ENCODE measurements at regions not wholly inside any gene's neighbourhood (a gene's known extent, or its start where the extent isn't known, plus 50 kb on each side); places are given as distances from the start of the nearest gene placed in this dataset.

- H3K9me3 Mint-ChIP-seq: peaks cover 14 to 24% (median 23%) of the 10 kb centered on the region in 3 donors
- CTCF ChIA-PET: no interaction called here
- no peak overlapping the region for H3K4me3 ChIP-seq (ENCODE audit: control insufficient read depth in 1 of 2, extremely low read depth in 1 of 2, low read length in 1 of 2)
- DNase-seq (no peak), ATAC-seq (replicated peaks in 1 of 4) (no peak)
- H3K4me1 ChIP-seq (ENCODE audit: control insufficient read depth in 1 of 2, extremely low read depth in 1 of 2, insufficient read depth in 2 of 2, low read length in 2 of 2): no peaks in the 10 kb centered on the region
- no peak overlapping the region for H3K4me3 Mint-ChIP-seq
- H3K36me3 ChIP-seq (ENCODE audit: control insufficient read depth in 2 of 2, extremely low read depth in 1 of 2, insufficient read depth in 1 of 2, low read length in 1 of 2): no peaks in the 10 kb centered on the region
- peaks cover 0 to under 1% of the 10 kb centered on the region in 2 donors for H3K27me3 Mint-ChIP-seq
- H3K27ac Mint-ChIP-seq: no peak overlapping the region
- no peaks in the 10 kb centered on the region for H3K9me3 ChIP-seq
- WGBS (ENCODE audit: insufficient coverage): 40% methylated on average over 1 of the region's 1 CpG
- POLR2A ChIA-PET: no interaction called here
- H3K27me3 ChIP-seq (replicated peaks in 1 of 2; ENCODE audit: control insufficient read depth in 2 of 2, extremely low read depth in 1 of 2, insufficient read depth in 2 of 2, low read length in 1 of 2): no peaks in the 10 kb centered on the region
- H3K27ac ChIP-seq (ENCODE audit: low read length): no peak overlapping the region
- no peaks in the 10 kb centered on the region for H3K4me1 Mint-ChIP-seq
- H3K36me3 Mint-ChIP-seq: no peaks in the 10 kb centered on the region
Observed at GRCh38 chr7:67817481-67817880, 820.8 kb downstream of the TYW1 start.

GRCh38 chr7:67821116-67821515 lies 824.5 kb downstream of the TYW1 start:
- Mint-ChIP-seq H3K36me3 (no peaks in the 10 kb centered on the region), H3K4me1 (no peaks in the 10 kb centered on the region), H3K27ac (no peak overlapping the region), H3K9me3 (peaks cover 13 to 24% (median 23%) of the 10 kb centered on the region in 3 donors), H3K4me3 (no peak overlapping the region), H3K27me3 (no peaks in the 10 kb centered on the region)
- peaks cover 0 to 2% of the 10 kb centered on the region in 2 experiments for H3K27me3 ChIP-seq (replicated peaks in 1 of 2; ENCODE audit: control insufficient read depth in 2 of 2, extremely low read depth in 1 of 2, insufficient read depth in 2 of 2, low read length in 1 of 2)
- no peaks in the 10 kb centered on the region for H3K36me3 ChIP-seq (ENCODE audit: control insufficient read depth in 2 of 2, extremely low read depth in 1 of 2, insufficient read depth in 1 of 2, low read length in 1 of 2)
- ChIA-PET CTCF (no interaction called here), POLR2A (no interaction called here)
- H3K9me3 ChIP-seq: no peaks in the 10 kb centered on the region
- no peak overlapping the region for H3K4me3 ChIP-seq (ENCODE audit: control insufficient read depth in 1 of 2, extremely low read depth in 1 of 2, low read length in 1 of 2)
- no peak for ATAC-seq (replicated peaks in 1 of 4)
- DNase-seq: no peak
- no CpG with 5 or more reads among the region's 7 CpGs for WGBS (ENCODE audit: insufficient coverage)
- H3K4me1 ChIP-seq (ENCODE audit: control insufficient read depth in 1 of 2, extremely low read depth in 1 of 2, insufficient read depth in 2 of 2, low read length in 2 of 2): no peaks in the 10 kb centered on the region
- no peak overlapping the region for H3K27ac ChIP-seq (ENCODE audit: low read length)

GRCh38 chr7:67823345-67823744 lies 826.7 kb downstream of the TYW1 start:
- H3K4me1 Mint-ChIP-seq: no peaks in the 10 kb centered on the region
- ATAC-seq (replicated peaks in 1 of 4) (no peak), DNase-seq (no peak)
- H3K4me3 Mint-ChIP-seq: no peak overlapping the region
- CTCF ChIA-PET: no interaction called here
- H3K4me3 ChIP-seq (ENCODE audit: control insufficient read depth in 1 of 2, extremely low read depth in 1 of 2, low read length in 1 of 2): no peak overlapping the region
- H3K36me3 ChIP-seq (ENCODE audit: control insufficient read depth in 2 of 2, extremely low read depth in 1 of 2, insufficient read depth in 1 of 2, low read length in 1 of 2): no peaks in the 10 kb centered on the region
- H3K27ac ChIP-seq (ENCODE audit: low read length): no peak overlapping the region
- H3K27me3 ChIP-seq (replicated peaks in 1 of 2; ENCODE audit: control insufficient read depth in 2 of 2, extremely low read depth in 1 of 2, insufficient read depth in 2 of 2, low read length in 1 of 2): peaks cover 0 to 2% of the 10 kb centered on the region in 2 experiments
- H3K9me3 ChIP-seq: peaks cover 1% of the 10 kb centered on the region
- H3K36me3 Mint-ChIP-seq: no peaks in the 10 kb centered on the region
- H3K27me3 Mint-ChIP-seq: no peaks in the 10 kb centered on the region
- no peak overlapping the region for H3K27ac Mint-ChIP-seq
- H3K9me3 Mint-ChIP-seq: peaks cover 10 to 22% (median 18%) of the 10 kb centered on the region in 3 donors
- WGBS (ENCODE audit: insufficient coverage): 76% methylated on average over 2 of the region's 4 CpGs
- no peaks in the 10 kb centered on the region for H3K4me1 ChIP-seq (ENCODE audit: control insufficient read depth in 1 of 2, extremely low read depth in 1 of 2, insufficient read depth in 2 of 2, low read length in 2 of 2)
- POLR2A ChIA-PET: interaction anchor here in 1 of 2 donors (0.6 kb wide), 1 partner anchor 9 kb away, joined by 3 read pairs; no protein-coding TSS in a partner anchor

- DNase-seq (no peak), ATAC-seq (replicated peaks in 1 of 4) (no peak)
- ChIA-PET CTCF (no interaction called here), POLR2A (no interaction called here)
- H3K9me3 ChIP-seq: peaks cover 3% of the 10 kb centered on the region
- H3K4me3 Mint-ChIP-seq: no peak overlapping the region
- H3K27ac ChIP-seq (ENCODE audit: low read length): no peak overlapping the region
- no peaks in the 10 kb centered on the region for H3K4me1 ChIP-seq (ENCODE audit: control insufficient read depth in 1 of 2, extremely low read depth in 1 of 2, insufficient read depth in 2 of 2, low read length in 2 of 2)
- no peaks in the 10 kb centered on the region for H3K27me3 Mint-ChIP-seq
- peaks cover 0 to 2% of the 10 kb centered on the region in 2 experiments for H3K27me3 ChIP-seq (replicated peaks in 1 of 2; ENCODE audit: control insufficient read depth in 2 of 2, extremely low read depth in 1 of 2, insufficient read depth in 2 of 2, low read length in 1 of 2)
- no peaks in the 10 kb centered on the region for H3K4me1 Mint-ChIP-seq
- no peak overlapping the region for H3K4me3 ChIP-seq (ENCODE audit: control insufficient read depth in 1 of 2, extremely low read depth in 1 of 2, low read length in 1 of 2)
- H3K36me3 ChIP-seq (ENCODE audit: control insufficient read depth in 2 of 2, extremely low read depth in 1 of 2, insufficient read depth in 1 of 2, low read length in 1 of 2): no peaks in the 10 kb centered on the region
- peaks cover 9 to 15% (median 10%) of the 10 kb centered on the region in 3 donors for H3K9me3 Mint-ChIP-seq
- H3K27ac Mint-ChIP-seq: no peak overlapping the region
- WGBS (ENCODE audit: insufficient coverage): no CpG with 5 or more reads among the region's 1 CpG
- no peaks in the 10 kb centered on the region for H3K36me3 Mint-ChIP-seq
Observed at GRCh38 chr7:67825356-67825755, 828.7 kb downstream of the TYW1 start.

GRCh38 chr7:67841896-67842295 lies 845.3 kb downstream of the TYW1 start:
- Histone ChIP-seq H3K27ac (ENCODE audit: low read length) (no peak overlapping the region), H3K4me3 (ENCODE audit: control insufficient read depth in 1 of 2, extremely low read depth in 1 of 2, low read length in 1 of 2) (no peak overlapping the region), H3K36me3 (ENCODE audit: control insufficient read depth in 2 of 2, extremely low read depth in 1 of 2, insufficient read depth in 1 of 2, low read length in 1 of 2) (no peaks in the 10 kb centered on the region), H3K4me1 (ENCODE audit: control insufficient read depth in 1 of 2, extremely low read depth in 1 of 2, insufficient read depth in 2 of 2, low read length in 2 of 2) (no peaks in the 10 kb centered on the region), H3K27me3 (replicated peaks in 1 of 2; ENCODE audit: control insufficient read depth in 2 of 2, extremely low read depth in 1 of 2, insufficient read depth in 2 of 2, low read length in 1 of 2) (no peaks in the 10 kb centered on the region), H3K9me3 (no peaks in the 10 kb centered on the region)
- WGBS (ENCODE audit: insufficient coverage): no CpG with 5 or more reads among the region's 4 CpGs
- Mint-ChIP-seq H3K27me3 (no peaks in the 10 kb centered on the region), H3K36me3 (no peaks in the 10 kb centered on the region), H3K4me1 (no peaks in the 10 kb centered on the region), H3K27ac (no peak overlapping the region), H3K9me3 (peaks cover 3 to 7% (median 7%) of the 10 kb centered on the region in 3 donors), H3K4me3 (no peak overlapping the region)
- ATAC-seq (replicated peaks in 1 of 4) (no peak), DNase-seq (no peak)
- POLR2A ChIA-PET: no interaction called here
- CTCF ChIA-PET: no interaction called here

GRCh38 chr7:67842571-67842970 lies 845.9 kb downstream of the TYW1 start:
- ChIA-PET CTCF (no interaction called here), POLR2A (no interaction called here)
- Histone ChIP-seq H3K27me3 (replicated peaks in 1 of 2; ENCODE audit: control insufficient read depth in 2 of 2, extremely low read depth in 1 of 2, insufficient read depth in 2 of 2, low read length in 1 of 2) (no peaks in the 10 kb centered on the region), H3K36me3 (ENCODE audit: control insufficient read depth in 2 of 2, extremely low read depth in 1 of 2, insufficient read depth in 1 of 2, low read length in 1 of 2) (no peaks in the 10 kb centered on the region), H3K27ac (ENCODE audit: low read length) (no peak overlapping the region), H3K4me1 (ENCODE audit: control insufficient read depth in 1 of 2, extremely low read depth in 1 of 2, insufficient read depth in 2 of 2, low read length in 2 of 2) (no peaks in the 10 kb centered on the region), H3K4me3 (ENCODE audit: control insufficient read depth in 1 of 2, extremely low read depth in 1 of 2, low read length in 1 of 2) (no peak overlapping the region), H3K9me3 (no peaks in the 10 kb centered on the region)
- DNase-seq (no peak), ATAC-seq (replicated peaks in 1 of 4) (no peak)
- no peaks in the 10 kb centered on the region for H3K27me3 Mint-ChIP-seq
- WGBS (ENCODE audit: insufficient coverage): 83% methylated on average over 2 of the region's 4 CpGs
- peaks cover 3 to 7% (median 7%) of the 10 kb centered on the region in 3 donors for H3K9me3 Mint-ChIP-seq
- no peaks in the 10 kb centered on the region for H3K36me3 Mint-ChIP-seq
- H3K4me3 Mint-ChIP-seq: no peak overlapping the region
- no peak overlapping the region for H3K27ac Mint-ChIP-seq
- H3K4me1 Mint-ChIP-seq: no peaks in the 10 kb centered on the region

GRCh38 chr7:67843001-67843565 lies 846.5 kb downstream of the TYW1 start:
- no peak for DNase-seq
- POLR2A ChIA-PET: no interaction called here
- H3K36me3 Mint-ChIP-seq: no peaks in the 10 kb centered on the region
- H3K27ac ChIP-seq (ENCODE audit: low read length): no peak overlapping the region
- WGBS (ENCODE audit: insufficient coverage): 79% methylated on average over 4 of the region's 6 CpGs
- no peak overlapping the region for H3K27ac Mint-ChIP-seq
- H3K4me3 ChIP-seq (ENCODE audit: control insufficient read depth in 1 of 2, extremely low read depth in 1 of 2, low read length in 1 of 2): no peak overlapping the region
- H3K9me3 Mint-ChIP-seq: peaks cover 3 to 7% (median 7%) of the 10 kb centered on the region in 3 donors
- H3K27me3 Mint-ChIP-seq: no peaks in the 10 kb centered on the region
- H3K4me3 Mint-ChIP-seq: no peak overlapping the region
- no peaks in the 10 kb centered on the region for H3K9me3 ChIP-seq
- no peaks in the 10 kb centered on the region for H3K4me1 ChIP-seq (ENCODE audit: control insufficient read depth in 1 of 2, extremely low read depth in 1 of 2, insufficient read depth in 2 of 2, low read length in 2 of 2)
- CTCF ChIA-PET: no interaction called here
- ATAC-seq (replicated peaks in 1 of 4): no peak
- no peaks in the 10 kb centered on the region for H3K36me3 ChIP-seq (ENCODE audit: control insufficient read depth in 2 of 2, extremely low read depth in 1 of 2, insufficient read depth in 1 of 2, low read length in 1 of 2)
- H3K4me1 Mint-ChIP-seq: no peaks in the 10 kb centered on the region
- no peaks in the 10 kb centered on the region for H3K27me3 ChIP-seq (replicated peaks in 1 of 2; ENCODE audit: control insufficient read depth in 2 of 2, extremely low read depth in 1 of 2, insufficient read depth in 2 of 2, low read length in 1 of 2)
